ENCODE measurements at regions not wholly inside any gene's neighbourhood (a gene's known extent, or its start where the extent isn't known, plus 50 kb on each side); places are given as distances from the start of the nearest gene placed in this dataset.
"Not testable (repeated sequence)": the region's sequence is repeated elsewhere in the genome, so short reads cannot be mapped to it uniquely, and the experiment has no call there.

- not testable (repeated sequence) for TF ChIP-seq CTCF (IDR thresholded peaks at IDR 0.05); ZNF138 (CRISPR knock-in tag; conservative IDR thresholded peaks at IDR 0.05); NR3C1 (CRISPR knock-in tag; conservative IDR thresholded peaks at IDR 0.05; ENCODE audit: low read depth); AFF4 (CRISPR knock-in tag; IDR thresholded peaks at IDR 0.05; ENCODE audit: borderline replicate concordance); USF1 (CRISPR knock-in tag; IDR thresholded peaks at IDR 0.05); USF2 (CRISPR knock-in tag; IDR thresholded peaks at IDR 0.05); ZNF512 (CRISPR knock-in tag; IDR thresholded peaks at IDR 0.05; ENCODE audit: borderline replicate concordance); SP1 (CRISPR knock-in tag; conservative IDR thresholded peaks at IDR 0.05); NFE2L1 (CRISPR knock-in tag; IDR thresholded peaks at IDR 0.05); FOXP4 (CRISPR knock-in tag; IDR thresholded peaks at IDR 0.05); PRRX2 (CRISPR knock-in tag; IDR thresholded peaks at IDR 0.05); MAX (CRISPR knock-in tag; IDR thresholded peaks at IDR 0.05); GABPB1 (CRISPR knock-in tag; IDR thresholded peaks at IDR 0.05)
Observed at GRCh38 chr7:76870504-76870808, 161.7 kb downstream of the SPDYE17 start.

Data from WTC11 (cell line).